NCI-H69 (cell line): ENCODE measurements at regions not wholly inside any gene's neighbourhood (a gene's known extent, or its start where the extent isn't known, plus 50 kb on each side); places are given as distances from the start of the nearest gene placed in this dataset.

Source experiments
- DNase-seq: peaks from one replicate; lab custom pipeline; 2025; lab: John Stamatoyannopoulos, UW

DNA sequence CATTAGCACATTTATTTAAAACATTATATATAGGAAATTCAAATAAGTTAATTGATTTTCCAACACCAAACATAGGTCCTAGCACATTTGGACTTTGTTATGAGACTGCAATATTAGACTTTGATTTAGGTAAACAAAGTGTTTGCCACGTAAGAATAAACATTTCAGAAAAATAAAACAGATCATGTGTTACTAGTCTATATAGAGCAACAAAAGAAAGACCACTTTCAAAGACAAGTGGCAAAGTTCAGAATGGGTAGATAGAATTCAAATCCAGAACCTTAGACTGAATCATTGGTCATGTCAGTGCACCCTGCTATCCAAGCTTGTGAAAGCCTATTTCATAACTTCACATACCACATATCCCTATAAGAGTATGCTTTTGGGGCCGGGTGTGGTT lies 66.7 kb upstream of the PRR20A start:
- DNase-seq = no peak

- no peak for DNase-seq
Observed at GRCh38 chr13:57075588-57075987, 65.1 kb upstream of the PRR20A start.

DNA sequence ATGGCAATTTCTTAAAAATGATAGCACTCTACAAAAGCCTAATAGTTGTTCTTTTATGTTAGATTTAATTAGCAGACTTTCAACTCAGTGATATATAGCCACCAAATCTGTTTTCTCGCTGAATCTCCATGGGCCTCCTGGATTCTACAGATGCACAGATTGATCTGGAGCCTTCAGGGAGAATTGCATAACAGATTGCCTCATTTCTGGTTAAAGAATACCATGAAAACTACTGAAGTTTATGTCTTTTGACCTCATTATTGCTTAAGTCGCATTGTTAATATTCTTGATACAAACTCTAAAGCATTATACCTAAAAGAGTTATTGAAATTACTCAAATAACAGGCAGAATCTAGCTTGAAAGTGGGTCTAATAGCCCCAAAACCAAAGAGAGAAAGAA lies 53.7 kb upstream of the PRR20A start:
- DNase-seq = no peak
